NCI-H1105 (cell line): ENCODE measurements at regions not wholly inside any gene's neighbourhood (a gene's known extent, or its start where the extent isn't known, plus 50 kb on each side); places are given as distances from the start of the nearest gene placed in this dataset.

Experiments
- DNase-seq: peaks from one replicate; lab custom pipeline; 2025; lab: John Stamatoyannopoulos, UW

DNA sequence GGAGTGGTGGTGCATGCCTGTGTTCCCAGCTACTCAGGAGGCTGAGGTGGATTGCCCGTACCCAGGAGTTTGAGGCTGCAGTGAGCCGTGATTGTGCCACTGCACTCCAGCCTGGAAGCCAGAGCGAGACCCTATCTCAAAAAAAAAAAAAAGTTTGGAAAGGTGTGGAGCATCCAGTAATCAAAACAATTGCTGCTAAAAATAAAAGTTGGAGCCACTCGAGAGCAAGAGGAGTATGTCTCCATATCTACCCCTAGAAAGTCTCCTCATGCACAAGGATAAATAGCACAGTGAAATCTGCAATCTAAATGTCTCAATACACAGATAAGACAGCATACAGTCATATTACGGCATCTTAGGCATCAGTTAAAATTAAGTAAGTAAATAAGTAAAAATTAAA is 81.5 kb upstream of the NEBL start:
- DNase-seq: no peak

DNA sequence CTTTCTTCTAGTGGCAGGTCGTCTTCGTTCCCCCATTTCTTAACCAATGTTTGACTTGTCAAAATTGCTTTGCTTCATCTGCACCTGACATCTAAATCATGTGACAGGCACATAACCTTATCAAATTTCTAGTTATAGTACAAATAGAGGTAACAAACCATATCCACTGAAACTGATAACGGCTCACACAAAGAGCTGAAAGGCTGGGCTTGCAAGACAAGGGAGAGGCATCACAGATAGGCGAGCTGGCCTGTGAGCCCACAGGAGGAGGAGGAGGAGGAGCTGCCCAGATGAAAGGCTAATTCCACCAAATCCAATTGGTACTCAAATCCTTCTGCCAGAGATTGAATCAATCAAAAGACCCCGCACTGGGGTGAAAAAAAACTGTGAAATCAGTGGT is 80.2 kb upstream of the NEBL start:
- DNase-seq: no peak

DNA sequence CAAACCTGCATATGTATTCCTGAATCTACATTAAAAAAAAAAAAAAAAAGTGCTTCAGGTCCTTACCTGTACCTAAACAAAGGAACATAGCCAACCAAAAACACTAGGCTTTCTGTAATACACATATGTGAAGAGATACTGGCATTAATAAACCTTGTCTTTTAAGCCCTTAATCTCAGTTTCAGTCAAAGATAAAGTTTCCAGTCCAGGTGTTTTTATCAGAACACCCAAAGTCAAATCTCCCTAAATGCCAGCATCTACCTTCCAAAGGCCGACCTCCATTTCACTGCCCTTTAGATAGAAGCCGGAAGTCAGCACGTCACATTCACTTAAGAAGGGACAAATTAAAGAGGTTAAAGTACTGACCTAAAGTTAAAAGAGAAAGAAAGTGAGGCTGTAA is 79.8 kb upstream of the NEBL start:
- DNase-seq: no peak

DNA sequence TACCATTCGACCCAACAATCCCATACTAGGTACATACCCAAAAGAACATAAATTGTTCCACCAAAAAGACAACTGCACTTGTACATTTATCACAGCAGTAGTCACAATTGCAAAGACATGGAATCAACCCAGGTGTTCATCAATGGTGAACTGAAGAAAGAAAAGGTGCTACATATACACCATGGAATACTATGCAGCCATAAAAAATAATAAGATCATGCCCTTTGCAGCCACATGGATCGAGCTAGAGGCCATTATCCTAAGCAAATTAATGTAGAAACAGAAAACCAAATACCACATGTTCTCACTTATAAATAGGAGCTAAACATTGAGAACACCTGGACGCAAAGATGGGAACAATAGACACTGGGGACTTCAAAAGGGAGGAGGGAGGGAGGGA is 79.3 kb upstream of the NEBL start:
- no peak for DNase-seq

DNA sequence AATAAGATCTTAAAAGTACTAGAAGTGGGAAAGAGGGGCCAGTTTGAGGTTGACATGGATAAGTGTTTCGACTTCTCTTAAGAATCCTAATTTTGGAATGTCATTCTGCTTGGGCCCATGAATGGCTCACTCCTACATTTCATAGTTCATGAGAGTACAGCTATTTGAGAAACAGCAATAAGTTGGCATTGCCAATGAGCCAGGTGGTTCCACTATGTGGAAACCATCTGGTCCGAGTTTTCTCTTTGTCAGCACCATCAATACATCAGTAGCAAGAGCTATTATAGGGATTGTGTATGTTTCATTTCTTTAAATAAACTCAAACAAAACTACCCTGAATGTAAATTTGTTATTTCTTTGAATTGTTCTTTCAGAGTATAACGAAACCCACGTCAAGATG is 78.1 kb upstream of the NEBL start:
- DNase-seq: no peak

DNA sequence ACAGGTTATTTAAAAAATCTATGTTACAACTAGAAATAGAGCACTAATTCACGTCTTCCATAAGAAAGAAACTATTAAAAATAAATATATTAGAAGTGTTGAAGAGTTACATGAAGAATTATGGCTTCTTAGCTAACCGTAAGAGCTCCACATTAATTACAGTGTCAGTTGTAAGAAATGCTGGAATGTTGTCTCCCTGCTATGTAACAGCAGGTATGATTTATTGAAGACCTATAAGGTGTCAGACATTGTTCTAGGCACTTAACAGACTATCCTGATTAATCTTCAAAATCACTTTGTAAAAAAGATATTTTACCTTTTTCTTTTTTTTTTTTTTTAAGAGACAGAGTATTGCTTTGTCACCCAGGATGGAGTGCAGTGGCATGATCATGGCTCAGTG is 75.8 kb upstream of the NEBL start:
- DNase-seq: no peak

DNA sequence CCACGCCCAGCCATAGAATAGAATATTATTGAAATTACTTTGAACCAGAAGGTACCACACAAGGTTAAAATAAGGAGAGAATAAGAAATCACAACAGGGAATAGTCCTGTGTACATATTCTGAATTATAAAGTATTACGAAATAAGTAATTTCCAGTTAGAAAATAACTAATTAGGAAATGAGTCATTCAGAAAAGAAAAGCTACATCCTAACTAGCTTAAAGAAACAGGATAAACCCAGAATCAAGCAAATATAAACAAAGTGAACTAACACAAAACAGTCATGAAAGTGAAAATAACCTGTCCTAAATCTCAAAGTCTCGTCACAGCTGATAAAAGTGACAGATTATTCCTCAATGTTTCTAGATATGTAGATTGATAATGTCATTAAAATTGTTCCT is 74.8 kb upstream of the NEBL start:
- DNase-seq: no peak

DNA sequence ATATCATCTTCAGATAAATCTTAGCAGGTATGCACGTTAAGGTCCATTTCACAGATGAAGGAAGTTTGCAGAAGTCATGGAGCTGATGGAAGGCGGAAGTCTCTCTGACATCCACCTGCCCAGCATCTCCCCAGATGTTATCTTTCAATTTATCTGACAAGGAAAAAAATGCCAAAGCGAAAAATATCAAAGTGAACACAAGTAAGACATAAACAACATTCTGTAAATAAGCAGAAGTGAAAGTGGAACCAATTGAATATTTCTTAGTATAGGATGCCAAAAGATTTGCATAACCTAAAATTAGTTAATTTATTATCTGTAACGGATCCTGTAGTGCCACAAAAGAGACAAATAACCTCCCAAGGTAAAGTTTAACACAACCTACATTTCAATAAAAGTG is 73.6 kb upstream of the NEBL start:
- no peak for DNase-seq

DNA sequence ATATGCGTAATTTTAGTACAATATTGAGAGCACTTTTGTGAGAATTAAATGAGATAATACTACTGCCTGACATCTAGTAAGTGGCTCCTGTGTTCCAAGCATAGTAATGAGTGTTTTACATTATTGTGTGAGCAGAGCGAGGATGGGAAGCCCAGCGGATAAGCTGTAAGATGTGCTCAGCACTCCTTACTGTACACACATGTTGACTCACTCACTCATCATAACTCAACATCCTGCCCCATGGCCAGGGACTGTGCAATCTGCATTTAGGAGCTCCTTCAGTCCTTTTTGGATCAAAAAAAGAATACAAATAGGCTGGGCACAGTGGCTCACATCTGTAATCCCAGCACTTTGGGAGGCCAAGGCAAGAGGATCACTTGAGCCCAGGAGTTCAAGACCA is 72.9 kb upstream of the NEBL start:
- DNase-seq: no peak

DNA sequence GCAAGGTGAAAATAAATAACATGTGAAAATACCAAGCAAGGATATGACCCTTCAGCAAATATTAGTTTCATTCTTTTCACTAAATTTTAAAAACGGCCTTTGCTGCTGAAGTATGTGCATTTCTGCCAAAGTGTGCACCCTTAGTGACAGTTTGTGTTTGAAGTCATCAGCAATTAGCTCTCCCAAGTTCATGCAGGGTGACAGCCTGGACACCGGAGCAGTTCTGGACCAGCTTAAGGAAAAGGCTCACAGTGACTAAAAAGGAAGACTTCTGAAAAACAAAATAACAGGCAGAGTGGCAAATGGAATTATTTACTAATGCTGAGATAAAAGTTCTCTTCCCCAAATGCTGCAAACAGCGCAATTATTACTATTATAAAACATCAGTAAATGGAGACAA is 69.3 kb upstream of the NEBL start:
- DNase-seq: no peak

DNA sequence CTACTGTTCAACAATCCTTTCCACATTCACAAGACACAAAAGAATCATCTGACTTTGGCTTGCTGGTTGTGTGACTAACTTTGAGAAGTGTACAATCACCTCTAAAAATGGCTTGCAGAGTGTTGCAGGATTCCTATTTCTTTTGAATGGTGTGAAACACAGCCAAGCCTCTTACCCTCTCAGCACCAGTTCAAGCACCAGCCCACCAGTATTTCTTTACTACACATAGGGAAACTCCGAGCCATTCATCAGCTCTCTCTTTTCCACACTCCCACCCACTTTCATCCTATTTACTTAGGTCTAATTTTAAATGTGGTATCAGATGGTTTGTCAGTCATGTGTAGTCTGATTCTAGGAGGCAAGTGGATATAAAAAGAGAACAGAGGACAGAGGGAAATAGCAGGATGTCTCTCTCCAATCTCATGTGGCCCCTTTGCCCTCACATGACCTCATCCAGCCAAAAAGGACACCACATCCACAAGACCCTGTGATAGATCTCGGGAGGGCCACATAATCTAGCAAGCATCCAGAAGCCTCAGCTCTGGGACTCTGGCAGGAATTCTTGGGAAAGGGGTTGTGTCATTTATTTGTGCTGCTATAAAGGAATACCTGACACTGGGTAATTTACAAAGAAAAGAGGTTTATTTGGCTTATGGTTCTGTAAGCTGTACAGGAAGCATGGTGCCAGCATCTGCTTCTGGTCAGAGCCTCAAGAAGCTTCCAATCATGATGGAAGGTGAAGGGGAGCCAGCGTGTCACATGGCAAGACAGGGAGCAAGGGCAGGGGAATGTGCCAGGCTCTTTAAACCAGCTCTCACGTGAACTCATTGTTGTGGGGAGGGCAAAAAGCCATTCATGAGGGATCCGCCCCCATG is 66.8 kb upstream of the NEBL start:
- DNase-seq: no peak

DNA sequence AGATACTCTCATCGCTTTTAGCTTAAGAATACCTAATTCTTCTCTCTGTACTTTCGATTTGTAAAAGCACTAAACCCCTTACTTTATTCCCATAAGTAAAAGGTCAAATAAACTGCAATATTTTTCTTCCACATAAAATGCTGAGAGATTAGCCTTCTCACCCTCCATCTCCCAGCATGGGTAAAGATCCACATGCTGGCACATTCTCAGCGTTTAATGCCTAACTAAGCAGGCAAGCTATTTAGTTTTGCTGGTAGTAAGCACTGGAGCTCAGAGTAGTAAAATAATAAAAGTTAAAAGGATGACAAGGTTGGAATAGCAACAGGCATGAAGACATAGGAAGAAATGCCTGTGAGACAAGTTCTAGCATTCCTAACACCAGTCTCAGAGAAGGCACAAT is 65.9 kb upstream of the NEBL start:
- DNase-seq: no peak

DNA sequence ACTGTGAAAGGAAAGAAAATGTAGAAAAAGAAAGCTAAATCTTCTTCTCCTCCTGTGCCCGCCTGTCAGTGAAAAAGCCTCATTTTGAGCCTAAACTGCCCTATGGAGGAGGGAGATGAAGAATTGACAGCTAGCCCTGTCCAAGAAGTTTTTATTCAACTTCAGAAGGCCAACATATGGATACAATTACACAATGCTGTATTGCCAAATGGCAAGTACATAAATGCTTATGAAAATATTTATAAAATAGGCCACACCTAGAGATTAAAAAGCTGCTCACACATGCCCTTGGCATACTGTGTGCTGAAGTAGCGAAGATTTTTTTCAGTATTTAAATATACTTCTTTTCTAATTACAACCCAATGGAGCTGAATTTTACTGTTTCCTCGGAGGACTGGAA is 65.1 kb upstream of the NEBL start:
- no peak for DNase-seq

DNA sequence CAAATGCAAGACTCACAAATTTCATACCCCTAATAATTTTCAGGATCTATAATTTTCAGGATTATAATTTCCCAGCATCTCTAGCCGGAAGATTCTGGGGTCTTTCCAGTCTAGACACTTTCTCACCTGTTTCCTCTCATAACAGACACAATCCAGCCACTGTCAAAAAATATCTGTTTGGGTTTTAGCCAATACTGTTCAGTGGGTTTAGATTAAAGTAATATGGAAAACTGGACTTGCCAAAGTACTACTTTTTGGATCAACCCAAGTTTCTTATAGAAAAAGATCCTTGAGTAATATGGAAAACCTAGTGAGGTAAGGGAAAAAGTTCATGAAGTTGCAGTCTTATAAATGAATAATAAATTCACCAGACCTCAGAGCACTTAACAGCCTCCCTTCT is 62.1 kb upstream of the NEBL start:
- DNase-seq: no peak

DNA sequence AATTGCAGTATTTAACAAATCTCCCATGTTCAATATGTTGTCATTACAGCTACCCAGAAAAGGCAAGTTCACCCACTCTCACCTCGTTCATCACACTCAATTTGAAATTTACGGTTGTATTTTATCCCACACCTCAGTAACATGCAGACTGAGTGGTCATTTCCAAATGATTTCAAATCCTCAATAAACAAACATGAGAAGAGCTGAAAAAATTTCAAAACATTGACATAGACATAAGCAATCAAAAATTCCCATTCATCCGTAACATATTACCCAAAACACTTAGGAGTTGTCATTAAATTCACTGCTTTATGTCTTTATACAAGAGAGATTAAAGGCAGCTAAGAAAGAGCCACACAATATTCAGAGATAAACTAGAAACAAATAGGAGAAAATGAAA is 61.7 kb upstream of the NEBL start:
- DNase-seq: no peak

DNA sequence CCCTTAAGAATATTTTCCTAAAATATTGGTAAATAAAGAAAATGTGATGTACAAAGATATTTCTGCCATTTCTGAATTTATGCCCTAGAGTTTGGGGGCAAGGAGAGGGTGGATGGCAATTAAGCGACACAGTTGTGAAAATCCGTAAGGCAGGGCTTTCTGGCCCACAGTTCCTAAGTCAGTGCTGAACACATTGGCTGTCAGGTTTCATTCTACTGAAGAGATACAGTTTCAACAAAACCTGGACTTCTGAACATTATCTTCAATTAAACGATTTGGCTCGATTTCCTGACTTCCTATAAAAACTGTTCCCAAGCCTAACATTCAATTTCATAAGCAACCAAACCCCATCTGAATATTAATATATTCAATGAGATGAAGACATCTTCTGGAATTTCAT is 61.1 kb upstream of the NEBL start:
- no peak for DNase-seq

DNA sequence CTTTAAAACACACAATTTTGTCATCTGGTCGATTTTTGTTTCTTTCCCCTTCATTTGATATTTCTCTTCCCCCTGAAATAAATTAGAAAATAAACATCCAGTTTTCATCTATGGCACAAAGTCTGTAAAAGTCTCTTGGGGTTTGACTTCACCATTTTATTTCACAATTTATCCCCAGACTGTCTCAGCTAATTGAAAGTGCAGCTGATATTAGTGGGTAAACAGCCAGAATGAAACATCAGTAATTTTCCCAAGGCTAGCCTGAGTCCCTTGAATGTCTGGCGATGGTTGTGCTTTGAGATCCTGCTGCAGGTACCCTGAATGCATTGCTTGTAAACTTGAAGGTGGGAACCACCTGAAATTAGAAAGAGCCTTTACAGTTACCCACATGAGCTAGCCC is 60.6 kb upstream of the NEBL start:
- no peak for DNase-seq

DNA sequence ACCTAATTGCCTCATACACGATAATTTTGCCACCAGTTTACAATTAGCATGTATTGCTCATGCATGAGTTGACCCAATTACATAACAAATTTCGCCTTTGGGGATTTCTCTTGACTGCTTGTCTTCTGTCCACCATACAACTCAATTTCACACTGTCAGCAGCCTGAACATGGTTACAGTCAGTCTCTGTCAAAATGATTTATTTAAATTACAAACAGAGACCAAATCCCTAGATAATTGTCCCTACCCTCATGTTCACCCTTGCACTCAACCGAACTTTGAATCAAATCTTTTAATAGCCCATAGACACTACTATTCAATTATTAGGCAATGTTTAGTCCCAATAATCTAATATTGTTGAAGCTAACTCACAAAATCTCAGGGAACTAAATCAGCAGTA is 59.7 kb upstream of the NEBL start:
- no peak for DNase-seq

DNA sequence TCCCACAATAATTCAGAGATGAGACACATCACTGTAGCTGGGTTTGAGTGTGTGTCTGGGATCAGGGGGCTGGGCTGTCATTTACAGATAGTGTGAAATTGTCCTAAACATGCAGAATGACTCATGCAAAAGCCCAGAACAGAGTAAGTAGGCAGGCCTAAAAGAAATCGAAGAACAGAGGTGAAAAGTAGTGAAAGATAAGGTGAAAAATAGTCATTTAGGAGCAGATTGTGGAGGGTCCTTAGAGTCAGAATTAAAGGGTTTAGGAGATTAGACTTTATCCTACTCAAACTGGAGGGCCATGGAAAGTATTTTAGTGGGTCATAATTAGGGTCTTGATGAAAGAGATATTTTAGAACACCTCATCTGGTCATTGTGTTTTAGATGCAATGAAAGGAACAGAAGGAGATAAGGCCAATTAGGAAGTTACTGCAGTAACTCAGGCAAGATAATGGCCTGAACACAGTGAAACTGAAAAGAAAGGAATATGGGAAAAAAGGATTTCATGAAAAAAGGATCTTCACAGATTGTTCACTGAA is 58.3 kb upstream of the NEBL start:
- DNase-seq: no peak

DNA sequence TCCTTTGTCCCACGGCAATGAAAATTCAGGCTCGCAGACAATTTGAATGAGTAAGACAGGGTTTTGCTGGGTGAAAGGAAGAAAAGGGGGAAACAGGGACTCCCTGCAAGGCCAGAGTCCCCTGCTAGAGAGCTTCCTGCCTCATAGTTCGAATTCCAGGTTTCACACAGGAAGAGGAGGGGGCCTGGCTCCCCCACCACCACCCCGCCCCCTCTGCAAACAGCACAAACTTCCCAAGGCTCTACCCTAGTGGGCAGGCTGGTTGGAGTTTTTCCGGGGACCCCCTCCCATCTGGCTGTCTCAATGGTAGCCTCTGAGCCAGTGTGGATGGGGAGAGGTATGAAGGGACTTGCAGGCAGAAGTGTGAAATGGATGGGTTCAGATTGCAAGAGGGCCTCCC is 57.4 kb upstream of the NEBL start:
- no peak for DNase-seq

DNA sequence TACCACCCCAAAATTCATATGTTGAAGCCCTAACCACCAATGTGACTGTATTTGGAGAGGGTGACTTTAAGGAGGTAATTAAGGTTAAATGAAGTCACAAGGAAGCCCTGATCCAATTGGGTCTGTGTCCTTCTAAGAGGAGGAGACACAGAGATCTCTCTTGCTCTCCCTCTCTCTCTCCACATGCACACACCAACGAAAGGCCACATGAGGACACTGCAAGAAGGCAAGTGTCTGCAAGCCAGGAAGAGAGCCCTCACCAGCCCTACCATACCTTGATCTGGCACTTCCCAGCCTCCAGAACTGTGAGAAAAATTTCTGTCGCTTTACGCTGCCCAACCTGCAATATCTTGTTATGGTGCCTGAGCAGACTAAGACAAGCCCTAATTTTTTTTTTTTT is 56.0 kb upstream of the NEBL start:
- no peak for DNase-seq

DNA sequence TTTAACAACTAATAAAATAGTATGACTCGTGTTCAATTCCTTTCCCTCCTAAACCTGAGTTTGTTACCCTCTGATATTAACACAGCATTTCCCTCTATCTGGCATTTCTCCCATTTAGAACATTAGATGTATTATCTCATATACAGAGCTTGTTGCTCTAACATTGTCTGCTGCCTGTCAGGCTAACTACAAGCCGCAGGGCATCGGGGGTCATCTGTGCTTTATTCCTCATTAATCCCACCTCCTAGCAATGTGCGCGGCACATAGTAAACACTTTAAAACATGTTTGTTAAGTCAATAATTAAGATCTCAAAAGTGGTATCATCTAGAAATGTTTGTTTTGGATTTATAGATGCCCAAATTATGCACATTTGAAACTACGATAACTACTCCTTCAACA is 52.9 kb upstream of the NEBL start:
- no peak for DNase-seq

DNA sequence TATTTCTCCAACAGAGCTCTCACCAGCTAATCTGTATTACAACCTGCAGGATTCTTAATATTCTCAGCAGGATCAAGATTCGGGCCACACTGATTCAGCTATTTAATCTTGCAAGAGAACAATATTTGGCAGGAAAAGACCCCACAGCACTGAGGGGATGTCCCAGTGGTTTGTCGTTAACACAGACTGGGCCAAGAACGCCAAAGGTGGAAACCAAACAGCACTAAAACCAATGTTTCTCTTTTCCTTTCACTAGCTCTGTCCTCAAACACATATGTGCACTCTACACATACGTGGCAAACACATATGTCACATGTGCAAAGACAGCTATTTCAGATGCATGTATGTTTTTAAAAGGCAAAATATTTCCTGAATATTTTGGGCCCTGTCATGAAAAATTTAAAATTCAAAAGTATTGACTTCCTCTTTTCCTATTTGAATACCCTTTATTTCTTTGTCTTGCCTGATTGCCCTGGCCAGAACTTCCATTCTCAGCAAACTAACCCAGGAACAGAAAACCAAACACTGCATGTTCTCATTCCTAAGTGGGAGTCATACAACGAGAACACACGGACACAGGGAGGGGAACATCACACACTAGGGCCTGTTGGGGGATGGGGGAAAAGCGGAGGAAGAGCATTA is 51.7 kb upstream of the NEBL start:
- DNase-seq: no peak
